NCI-H526 treated with DMSO at 0.1 percent for 48 hours (cell line): ENCODE measurements at regions not wholly inside any gene's neighbourhood (a gene's known extent, or its start where the extent isn't known, plus 50 kb on each side); places are given as distances from the start of the nearest gene placed in this dataset.

ENCODE experiments used
- DNase-seq: peaks from one replicate; lab custom pipeline; 2025; lab: John Stamatoyannopoulos, UW

GRCh38 chr2:120785228-120785966 is 49.7 kb downstream of the GLI2 start:
- no peak for DNase-seq

- no peak for DNase-seq
Observed at GRCh38 chr2:120786038-120786960, 50.6 kb downstream of the GLI2 start.

GRCh38 chr2:120787111-120787821 is 51.6 kb downstream of the GLI2 start:
- DNase-seq: no peak

- no peak for DNase-seq
Observed at GRCh38 chr2:120787822-120788700, 52.4 kb downstream of the GLI2 start.

- no peak for DNase-seq
Observed at GRCh38 chr2:120791243-120791961, 55.7 kb downstream of the GLI2 start.

GRCh38 chr2:120791962-120792297 is 56.3 kb downstream of the GLI2 start:
- DNase-seq: no peak

- no peak for DNase-seq
Observed at GRCh38 chr2:120793682-120794403, 58.2 kb downstream of the GLI2 start.

- no peak for DNase-seq
Observed at GRCh38 chr2:120794716-120795115, 59.0 kb downstream of the GLI2 start.

- DNase-seq: no peak
Observed at GRCh38 chr2:120796094-120796493, 60.4 kb downstream of the GLI2 start.

GRCh38 chr2:120797421-120798221 is 62.0 kb downstream of the GLI2 start:
- no peak for DNase-seq

GRCh38 chr2:120798567-120799247 is 63.0 kb downstream of the GLI2 start:
- no peak for DNase-seq

- DNase-seq: no peak
Observed at GRCh38 chr2:120802158-120802557, 66.5 kb downstream of the GLI2 start.

GRCh38 chr2:120802867-120803484 is 67.3 kb downstream of the GLI2 start:
- peak; percentile 12 for DNase-seq

GRCh38 chr2:120803764-120804335 is 68.2 kb downstream of the GLI2 start:
- DNase-seq: no peak

GRCh38 chr2:120804459-120804858 is 68.8 kb downstream of the GLI2 start:
- DNase-seq: no peak

GRCh38 chr2:120805011-120805410 is 69.3 kb downstream of the GLI2 start:
- DNase-seq: no peak

GRCh38 chr2:120805602-120806001 is 69.9 kb downstream of the GLI2 start:
- no peak for DNase-seq

- no peak for DNase-seq
Observed at GRCh38 chr2:120807751-120808150, 72.1 kb downstream of the GLI2 start.
